Upper lobe of left lung (tissue), 6 donors: ENCODE measurements at regions not wholly inside any gene's neighbourhood (a gene's known extent, or its start where the extent isn't known, plus 50 kb on each side); places are given as distances from the start of the nearest gene placed in this dataset.
"Not testable (repeated sequence)": the region's sequence is repeated elsewhere in the genome, so short reads cannot be mapped to it uniquely, and the experiment has no call there.

ENCODE experiments used
- ATAC-seq, 2 donors: fragments of 200-7000 bp; cut with Tn5 transposase; one replicate each; pipeline ENCODE4 v1.9.1; 2022; ENCODE audit warnings: mild to moderate bottlenecking in 2 of 2, moderate library complexity in 2 of 2; ENCODE audit not compliant: low FRiP score in 2 of 2
- DNase-seq, 2 donors: peaks; one replicate each; pipeline ENCODE4 v3.0.0-alpha.2; 2019 to 2020
- H3K27ac ChIP-seq, 4 donors: fragments of 200-600 bp; sonication (generic); one replicate each; pipeline ENCODE4 v1.5.1; 2016 to 2019
- H3K27me3 ChIP-seq, 4 donors: fragments of 200-600 bp; sonication (generic); one replicate each; pipeline ENCODE4 v1.5.1; 2017 to 2019
- H3K36me3 ChIP-seq, 4 donors: fragments of 200-600 bp; sonication (generic); one replicate each; pipeline ENCODE4 v1.5.1; 2016 to 2019
- H3K4me1 ChIP-seq, 4 donors: fragments of 200-600 bp; sonication (generic); one replicate each; pipeline ENCODE4 v1.5.1; 2018 to 2019
- H3K4me3 ChIP-seq, 4 donors: fragments of 200-600 bp; sonication (generic); one replicate each; pipeline ENCODE4 v1.5.1; 2017 to 2019; ENCODE audit warnings: mild to moderate bottlenecking in 2 of 4, moderate library complexity in 1 of 4
- H3K9me3 ChIP-seq, 4 donors: fragments of 200-600 bp; sonication (generic); one replicate each; pipeline ENCODE4 v1.5.1; 2018 to 2019
- CTCF ChIP-seq, 6 experiments: fragments of 450-650 bp in 4 of 6; fragments of 200-600 bp in 2 of 6; sonication (generic) in 2 of 6; IDR thresholded peaks; one replicate each; pipeline ENCODE4 v1.5.1; 2016 to 2019; ENCODE audit warnings: antibody characterized with exemption in 6 of 6
- EP300 ChIP-seq, 4 donors: sonication (generic); formaldehyde crosslinking; IDR thresholded peaks; one replicate each; pipeline ENCODE4 v1.5.1; 2017; ENCODE audit warnings: antibody characterized with exemption in 4 of 4, control low read depth in 2 of 4
- POLR2A ChIP-seq, 4 donors: fragments of 450-650 bp; IDR thresholded peaks; one replicate each; pipeline ENCODE4 v1.5.1; 2016 to 2017; ENCODE audit warnings: antibody characterized with exemption in 4 of 4, mild to moderate bottlenecking in 2 of 4
- POLR2AphosphoS5 ChIP-seq, 2 donors: sonication (generic); formaldehyde crosslinking; IDR thresholded peaks; one replicate each; pipeline ENCODE4 v1.5.1; 2017; ENCODE audit warnings: antibody characterized with exemption in 2 of 2
- WGBS, 2 donors: methylation state at CpG; one replicate each; pipeline ENCODE4 v1.1.5; 2017 to 2018; 5-methylcytosine and 5-hydroxymethylcytosine counted together
- donor health status: DM: no; HTN: no; CAD: no; lungs with moderate emphysema.
- donor health status: DM: no; HTN: yes; CAD: no; lungs with severe emphysema.

GRCh38 chr3:75224412-75224811 is 439.7 kb upstream of the FRG2C start:
- H3K9me3 ChIP-seq = no peaks in the 10 kb centered on the region
- H3K4me3 ChIP-seq = no peak overlapping the region
- H3K36me3 ChIP-seq = no peaks in the 10 kb centered on the region
- DNase-seq = no peak
- ATAC-seq = no peak
- no peak overlapping the region for H3K27ac ChIP-seq
- 38 to 49% methylated on average over 2 of the region's 2 CpGs for WGBS, 2 donors
- no peaks in the 10 kb centered on the region for H3K4me1 ChIP-seq
- no peaks in the 10 kb centered on the region for H3K27me3 ChIP-seq
- TF ChIP-seq POLR2A (IDR thresholded peaks at IDR 0.05) (no peak), POLR2AphosphoS5 (IDR thresholded peaks at IDR 0.05) (no peak), EP300 (IDR thresholded peaks at IDR 0.05) (no peak), CTCF (IDR thresholded peaks at IDR 0.05) (no peak)

- TF ChIP-seq CTCF (IDR thresholded peaks at IDR 0.05) (no peak), EP300 (IDR thresholded peaks at IDR 0.05) (no peak), POLR2A (IDR thresholded peaks at IDR 0.05) (no peak), POLR2AphosphoS5 (IDR thresholded peaks at IDR 0.05) (no peak)
- Histone ChIP-seq H3K27me3 (no peaks in the 10 kb centered on the region), H3K4me3 (no peak overlapping the region), H3K36me3 (no peaks in the 10 kb centered on the region), H3K4me1 (no peaks in the 10 kb centered on the region), H3K27ac (no peak overlapping the region), H3K9me3 (no peaks in the 10 kb centered on the region)
- DNase-seq = no peak
- no peak for ATAC-seq
- 56 to 74% methylated on average over 1 of the region's 1 CpG for WGBS, 2 donors
These were observed 431.9 kb upstream of the FRG2C start for GRCh38 chr3:75232216-75232615.

GRCh38 chr3:75235631-75236030 is 428.5 kb upstream of the FRG2C start:
- no peaks in the 10 kb centered on the region for H3K4me1 ChIP-seq

GRCh38 chr3:75237053-75237452 is 427.1 kb upstream of the FRG2C start:
- ATAC-seq = no peak
- TF ChIP-seq POLR2AphosphoS5 (IDR thresholded peaks at IDR 0.05) = no peak
- no peak for TF ChIP-seq CTCF (IDR thresholded peaks at IDR 0.05)
- TF ChIP-seq POLR2A (IDR thresholded peaks at IDR 0.05) = no peak
- TF ChIP-seq EP300 (IDR thresholded peaks at IDR 0.05) = no peak
- DNase-seq = no peak
- 90 to 95% methylated on average over 1 of the region's 1 CpG for WGBS, 2 donors
- Histone ChIP-seq H3K27me3 (no peaks in the 10 kb centered on the region), H3K4me3 (no peak overlapping the region), H3K4me1 (no peaks in the 10 kb centered on the region), H3K9me3 (no peaks in the 10 kb centered on the region), H3K36me3 (no peaks in the 10 kb centered on the region), H3K27ac (no peak overlapping the region)

More at GRCh38 chr3:75235631-75236030, 428.5 kb upstream of the FRG2C start:
- H3K27ac ChIP-seq = no peak overlapping the region
- H3K27me3 ChIP-seq = no peaks in the 10 kb centered on the region
- no peak for DNase-seq
- no peaks in the 10 kb centered on the region for H3K36me3 ChIP-seq
- WGBS, 2 donors = 87 to 89% methylated on average over 4 of the region's 4 CpGs
- H3K9me3 ChIP-seq = no peaks in the 10 kb centered on the region
- TF ChIP-seq EP300 (IDR thresholded peaks at IDR 0.05) = no peak
- TF ChIP-seq POLR2AphosphoS5 (IDR thresholded peaks at IDR 0.05) = no peak
- TF ChIP-seq POLR2A (IDR thresholded peaks at IDR 0.05) = no peak
- TF ChIP-seq CTCF (IDR thresholded peaks at IDR 0.05) = no peak
- no peak overlapping the region for H3K4me3 ChIP-seq
- no peak for ATAC-seq

- Histone ChIP-seq H3K4me1 (no peaks in the 10 kb centered on the region), H3K27ac (no peak overlapping the region), H3K36me3 (no peaks in the 10 kb centered on the region), H3K4me3 (no peak overlapping the region), H3K9me3 (no peaks in the 10 kb centered on the region), H3K27me3 (no peaks in the 10 kb centered on the region)
- ATAC-seq (no peak), DNase-seq (no peak)
- TF ChIP-seq POLR2A (IDR thresholded peaks at IDR 0.05) (no peak), CTCF (IDR thresholded peaks at IDR 0.05) (no peak), POLR2AphosphoS5 (IDR thresholded peaks at IDR 0.05) (no peak), EP300 (IDR thresholded peaks at IDR 0.05) (no peak)
- 64 to 70% methylated on average over 3 of the region's 3 CpGs for WGBS, 2 donors
These were observed 426.7 kb upstream of the FRG2C start for GRCh38 chr3:75237477-75237876.

- H3K27ac ChIP-seq, H3K9me3 ChIP-seq, DNase-seq, H3K36me3 ChIP-seq, H3K27me3 ChIP-seq, H3K4me3 ChIP-seq, H3K4me1 ChIP-seq: not testable (repeated sequence)
- peak in 1 of 2 donors; percentile 38 for ATAC-seq
- WGBS, 2 donors = 36 to 38% methylated on average over 5 of the region's 5 CpGs
These were observed 422.7 kb upstream of the FRG2C start for GRCh38 chr3:75241226-75241962.
